Body of pancreas (tissue), 4 donors: ENCODE measurements at regions not wholly inside any gene's neighbourhood (a gene's known extent, or its start where the extent isn't known, plus 50 kb on each side); places are given as distances from the start of the nearest gene placed in this dataset.

ENCODE experiments used
- ATAC-seq: fragments of 150-250 bp; one replicate; pipeline ENCODE4 v1.9.1; 2016
- DNase-seq, 4 donors: peaks; one replicate each; pipeline ENCODE4 v3.0.0-alpha.2; 2019
- H3K27ac ChIP-seq, 4 donors: fragments of 200-600 bp; sonication (generic); 1 replicate in 3 of 4; 2 replicates in 1 of 4; pipeline versions ENCODE4 v1.5.1 to v1.6.1; 2016 to 2019; ENCODE audit warnings: mild to moderate bottlenecking in 1 of 4, mixed read lengths in 1 of 4, moderate library complexity in 1 of 4
- H3K27me3 ChIP-seq, 2 donors: fragments of 200-600 bp; sonication (generic); one replicate each; pipeline ENCODE4 v1.6.0; 2016; ENCODE audit warnings: mild to moderate bottlenecking in 1 of 2
- H3K36me3 ChIP-seq, 2 donors: fragments of 200-600 bp; sonication (generic); replicated peaks in 1 of 2; 2 replicates each; pipeline ENCODE4 v1.5.1; 2016; ENCODE audit warnings: low read depth in 2 of 2; ENCODE audit not compliant: insufficient read depth in 1 of 2
- H3K4me1 ChIP-seq: fragments of 200-600 bp; sonication (generic); one replicate; pipeline ENCODE4 v1.6.0; 2016
- H3K4me3 ChIP-seq, 2 donors: fragments of 200-600 bp; sonication (generic); 1 replicate in 1 of 2; 2 replicates in 1 of 2; pipeline ENCODE4 v1.5.1; 2016 to 2019
- H3K9me3 ChIP-seq, 3 donors: fragments of 200-600 bp; sonication (generic); 1 replicate in 2 of 3; 2 replicates in 1 of 3; pipeline ENCODE4 v1.5.1; 2016
- POLR2A ChIP-seq, 3 donors: fragments of 450-650 bp; IDR thresholded peaks; one replicate each; pipeline ENCODE4 v1.6.1; 2016; ENCODE audit warnings: antibody characterized with exemption in 3 of 3, mild to moderate bottlenecking in 2 of 3
- WGBS, 2 donors: methylation state at CpG; one replicate each; pipeline ENCODE4 v1.1.5; 2017; 5-methylcytosine and 5-hydroxymethylcytosine counted together
- intact Hi-C: fragments of 100-400 bp; cut with DNase I; formaldehyde crosslinking; loops from one replicate; pipeline ENCODE4 v1.15.1; 2023
- TF ChIP-seq, protein P1 (sequence below), 7 experiments: fragments of 450-650 bp in 4 of 7; fragments of 200-600 bp in 3 of 7; sonication (generic) in 3 of 7; IDR thresholded peaks; one replicate each; pipeline ENCODE4 v1.5.1; 2016 to 2019; ENCODE audit warnings: antibody characterized with exemption in 7 of 7

DNA sequence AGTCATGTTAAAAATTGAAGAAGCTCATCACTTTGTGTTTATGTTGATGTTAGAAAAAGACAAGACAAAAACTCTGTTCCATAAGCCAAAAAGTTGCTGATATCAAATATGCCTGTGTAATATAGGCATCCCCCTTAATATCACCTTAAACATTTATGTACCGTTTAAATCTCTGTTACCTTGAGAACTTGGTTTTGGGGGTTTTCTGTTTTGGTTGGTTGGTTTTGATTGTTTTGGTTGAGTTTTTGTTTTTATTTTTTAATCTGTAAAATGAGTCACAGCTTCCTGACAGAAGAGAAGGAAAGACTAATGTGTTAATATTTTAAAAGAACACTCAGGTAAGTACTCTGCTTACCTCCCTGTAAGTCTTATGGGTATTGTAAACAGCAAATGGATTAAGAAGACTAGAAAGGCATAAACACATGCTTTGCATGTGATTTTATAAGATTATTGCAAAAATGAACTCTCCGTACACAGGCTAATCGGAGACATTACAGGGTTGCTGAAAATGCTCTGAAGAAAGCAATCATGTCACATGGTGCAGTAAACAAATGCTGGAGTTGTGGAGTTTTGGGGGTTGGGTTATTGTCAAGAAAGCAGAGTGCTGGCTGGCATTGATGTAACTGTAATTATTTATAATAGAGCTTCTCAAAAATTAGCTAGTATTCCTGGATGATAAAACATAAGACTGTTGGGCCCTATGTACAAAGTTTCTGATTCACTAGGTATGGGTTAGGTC lies 69.5 kb upstream of the MBNL1 start:
- ATAC-seq, result no peak
- Histone ChIP-seq H3K4me1 (peaks cover 17% of the 10 kb centered on the region), H3K4me3 (no peak overlapping the region), H3K9me3 (no peaks in the 10 kb centered on the region), H3K27ac (peak overlapping the region in 1 of 4 donors; percentile 47), H3K27me3 (no peaks in the 10 kb centered on the region), H3K36me3 (no peaks in the 10 kb centered on the region)
- WGBS, 2 donors, result 77 to 80% methylated on average over 3 of the region's 3 CpGs
- TF ChIP-seq, protein P1, sequence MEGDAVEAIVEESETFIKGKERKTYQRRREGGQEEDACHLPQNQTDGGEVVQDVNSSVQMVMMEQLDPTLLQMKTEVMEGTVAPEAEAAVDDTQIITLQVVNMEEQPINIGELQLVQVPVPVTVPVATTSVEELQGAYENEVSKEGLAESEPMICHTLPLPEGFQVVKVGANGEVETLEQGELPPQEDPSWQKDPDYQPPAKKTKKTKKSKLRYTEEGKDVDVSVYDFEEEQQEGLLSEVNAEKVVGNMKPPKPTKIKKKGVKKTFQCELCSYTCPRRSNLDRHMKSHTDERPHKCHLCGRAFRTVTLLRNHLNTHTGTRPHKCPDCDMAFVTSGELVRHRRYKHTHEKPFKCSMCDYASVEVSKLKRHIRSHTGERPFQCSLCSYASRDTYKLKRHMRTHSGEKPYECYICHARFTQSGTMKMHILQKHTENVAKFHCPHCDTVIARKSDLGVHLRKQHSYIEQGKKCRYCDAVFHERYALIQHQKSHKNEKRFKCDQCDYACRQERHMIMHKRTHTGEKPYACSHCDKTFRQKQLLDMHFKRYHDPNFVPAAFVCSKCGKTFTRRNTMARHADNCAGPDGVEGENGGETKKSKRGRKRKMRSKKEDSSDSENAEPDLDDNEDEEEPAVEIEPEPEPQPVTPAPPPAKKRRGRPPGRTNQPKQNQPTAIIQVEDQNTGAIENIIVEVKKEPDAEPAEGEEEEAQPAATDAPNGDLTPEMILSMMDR (IDR thresholded peaks at IDR 0.05), result no peak
- no peak for TF ChIP-seq POLR2A (IDR thresholded peaks at IDR 0.05)
- DNase-seq, result no peak
- intact Hi-C loops, result no loop called here

DNA sequence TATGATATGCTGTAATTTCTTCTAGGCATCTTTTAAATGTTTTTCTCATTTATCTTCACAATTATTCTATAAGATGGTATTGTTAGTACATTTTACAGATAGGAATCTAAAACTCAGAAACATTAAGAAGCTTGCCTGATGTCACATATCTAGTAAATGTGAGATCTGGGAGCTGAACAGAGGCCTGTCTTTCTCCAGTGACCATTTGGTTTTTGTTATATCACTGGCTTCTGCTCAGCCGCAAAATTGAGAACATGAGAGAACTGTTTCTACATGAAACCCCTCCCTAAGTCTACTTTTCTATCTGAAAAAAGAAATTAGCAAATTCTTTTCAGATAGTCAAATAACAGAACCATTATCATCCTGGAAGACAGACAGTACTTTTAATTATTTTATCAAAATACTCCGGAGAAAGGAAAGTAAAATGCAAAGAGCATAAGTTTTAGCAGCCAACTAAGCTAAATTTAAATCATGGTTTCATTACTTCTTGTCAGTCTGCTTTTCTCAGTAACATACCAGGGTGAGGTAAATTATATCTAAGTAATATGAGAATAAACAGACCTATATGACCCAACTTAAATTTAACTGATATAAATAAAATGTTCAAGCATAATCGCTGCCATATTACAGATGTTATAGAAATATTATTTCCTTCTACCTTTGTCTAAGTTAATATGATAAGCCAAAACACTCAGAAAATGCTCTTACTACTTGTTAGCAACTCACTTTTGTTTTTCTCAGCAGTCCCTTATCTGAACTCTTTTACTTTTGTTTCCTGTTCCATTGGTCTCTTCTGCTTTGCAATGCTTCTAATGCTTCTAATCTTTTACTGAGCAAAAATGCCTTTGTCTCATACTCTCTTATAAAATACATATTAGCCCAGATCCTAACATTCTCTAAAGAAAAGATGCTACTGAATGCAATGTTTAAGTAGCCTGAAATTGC lies 68.0 kb upstream of the MBNL1 start:
- TF ChIP-seq, protein P1 (IDR thresholded peaks at IDR 0.05), result no peak
- Histone ChIP-seq H3K27me3 (no peaks in the 10 kb centered on the region), H3K4me3 (no peak overlapping the region), H3K36me3 (no peaks in the 10 kb centered on the region), H3K4me1 (peaks cover 17% of the 10 kb centered on the region), H3K27ac (peak overlapping the region in 2 of 4 donors; percentile 4 to 59), H3K9me3 (no peaks in the 10 kb centered on the region)
- DNase-seq (no peak), ATAC-seq (no peak)
- 55 to 85% methylated on average over 3 of the region's 3 CpGs for WGBS, 2 donors
- intact Hi-C loops, result no loop called here

DNA sequence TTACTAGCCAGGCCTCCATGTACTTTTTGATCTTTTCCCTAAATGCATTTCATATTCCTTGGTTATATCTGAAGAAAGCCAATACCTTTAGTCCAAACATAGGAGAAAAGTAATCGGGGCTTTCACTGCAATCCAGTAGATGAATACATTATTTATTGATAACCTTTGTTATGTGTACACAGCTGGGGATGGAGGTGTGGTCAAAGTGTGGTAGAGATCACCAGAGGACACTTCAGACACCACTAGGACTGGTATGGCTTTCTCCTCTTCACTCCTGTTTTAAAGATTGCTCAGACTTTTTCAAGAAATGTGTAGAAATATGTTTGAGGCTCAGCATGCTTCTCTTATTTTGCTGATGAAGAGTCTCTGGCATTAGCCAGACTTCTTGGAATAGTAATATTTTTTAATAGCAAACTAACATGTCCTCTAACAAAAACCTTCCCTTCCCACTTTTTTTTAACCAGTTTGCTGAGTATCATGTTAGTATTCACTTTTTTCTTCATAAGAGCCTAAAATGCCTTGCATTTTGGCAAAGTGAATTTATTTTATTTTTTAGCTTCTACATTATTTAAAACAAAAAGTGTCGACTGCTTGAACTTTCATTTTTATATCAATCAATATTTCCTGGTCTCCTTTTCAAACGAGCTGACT lies 65.6 kb upstream of the MBNL1 start:
- peaks cover 11% of the 10 kb centered on the region for H3K4me1 ChIP-seq
- no peaks in the 10 kb centered on the region for H3K36me3 ChIP-seq
- no peaks in the 10 kb centered on the region for H3K27me3 ChIP-seq
- intact Hi-C loops, result no loop called here
- TF ChIP-seq POLR2A (IDR thresholded peaks at IDR 0.05), result no peak
- TF ChIP-seq, protein P1 (IDR thresholded peaks at IDR 0.05), result no peak
- ATAC-seq, result peak; percentile 42
- no peaks in the 10 kb centered on the region for H3K9me3 ChIP-seq
- H3K27ac ChIP-seq, result peak overlapping the region in 3 of 4 donors; percentile 10 to 62 (median 33)
- DNase-seq, result peak in 1 of 4 donors; percentile 30
- H3K4me3 ChIP-seq, result no peak overlapping the region
- WGBS, 2 donors, result 12 to 19% methylated on average over 3 of the region's 3 CpGs

DNA sequence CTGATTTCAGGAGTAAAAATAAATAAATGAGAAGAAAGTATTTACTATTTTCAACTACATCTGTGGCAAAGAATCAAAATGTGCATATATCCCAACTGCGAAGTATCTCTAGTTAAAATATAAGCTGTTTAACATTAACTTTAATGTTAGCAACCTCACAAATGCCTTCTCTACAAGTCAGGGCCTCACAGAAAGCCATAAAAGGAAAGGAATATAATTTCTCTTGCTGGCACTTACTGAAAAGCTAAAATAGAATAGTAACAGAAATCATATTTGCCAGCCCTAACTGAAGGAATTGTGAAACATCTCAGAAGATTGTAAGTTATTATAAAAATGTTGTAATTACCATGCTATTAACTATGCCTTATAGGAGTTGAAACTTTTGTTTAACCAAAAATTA lies 65.1 kb upstream of the MBNL1 start:
- ATAC-seq (no peak), DNase-seq (no peak)
- peaks cover 9% of the 10 kb centered on the region for H3K4me1 ChIP-seq
- peak overlapping the region in 3 of 4 donors; percentile 10 to 62 (median 33) for H3K27ac ChIP-seq
- intact Hi-C loops, result no loop called here
- no peaks in the 10 kb centered on the region for H3K9me3 ChIP-seq
- H3K36me3 ChIP-seq, result no peaks in the 10 kb centered on the region
- H3K4me3 ChIP-seq, result no peak overlapping the region
- WGBS, 2 donors, result 20 to 22% methylated on average over 1 of the region's 1 CpG
- TF ChIP-seq, protein P1 (IDR thresholded peaks at IDR 0.05), result no peak
- no peak for TF ChIP-seq POLR2A (IDR thresholded peaks at IDR 0.05)
- no peaks in the 10 kb centered on the region for H3K27me3 ChIP-seq
